GM03348 (cell line): ENCODE measurements at regions not wholly inside any gene's neighbourhood (a gene's known extent, or its start where the extent isn't known, plus 50 kb on each side); places are given as distances from the start of the nearest gene placed in this dataset.
"Not testable (repeated sequence)": the region's sequence is repeated elsewhere in the genome, so short reads cannot be mapped to it uniquely, and the experiment has no call there.

Experiments
- DNase-seq: peaks from one replicate; pipeline ENCODE4 v3.0.0; 2012; ENCODE audit warnings: low spot score

- DNase-seq, result no peak
Measured at GRCh38 chr17:78305801-78306200, 54.1 kb downstream of the SOCS3 start.

- no peak for DNase-seq
Measured at GRCh38 chr17:78304549-78305037, 55.3 kb downstream of the SOCS3 start.

DNA sequence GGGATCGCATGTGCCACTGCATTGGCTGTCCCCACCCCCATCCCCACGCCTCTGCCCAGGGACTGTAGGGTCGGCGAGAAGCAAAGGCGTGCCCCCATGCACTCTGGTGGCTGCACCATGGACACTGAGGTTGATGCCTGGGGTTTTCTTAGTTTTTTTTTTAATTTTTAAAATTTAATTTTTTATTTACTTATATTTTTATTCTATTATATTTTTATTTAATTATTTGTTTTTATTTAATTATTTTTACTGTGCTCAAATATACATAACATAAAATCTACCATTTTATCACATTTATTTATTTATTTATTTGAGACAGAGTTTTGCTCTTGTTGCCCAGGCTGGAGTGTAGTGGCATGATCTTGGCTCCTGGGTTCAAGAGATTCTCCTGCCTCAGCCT is 57.4 kb downstream of the SOCS3 start:
- no peak for DNase-seq

DNA sequence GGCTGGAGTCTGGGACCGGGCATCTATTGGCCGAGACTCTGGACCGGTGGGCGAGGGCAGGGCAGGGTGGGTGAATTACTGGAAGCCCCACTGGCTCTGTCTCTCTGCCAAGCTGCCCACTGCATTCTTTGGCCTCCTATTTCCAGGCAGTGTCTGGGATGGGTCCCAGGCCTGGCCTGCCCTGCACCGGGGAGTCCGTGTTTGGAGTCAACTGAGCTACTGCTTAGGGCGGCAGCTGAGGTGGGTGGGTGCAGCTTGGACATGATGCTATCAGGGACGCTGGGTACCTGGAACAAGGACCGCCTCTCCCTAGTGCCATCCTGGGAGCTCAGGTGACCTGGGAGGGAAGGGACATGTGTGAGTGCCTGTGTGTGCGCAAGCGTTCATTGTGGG is 58.1 kb downstream of the SOCS3 start:
- DNase-seq, result no peak

- peak; percentile 43 for DNase-seq
Measured at GRCh38 chr17:78300962-78301820, 58.7 kb downstream of the SOCS3 start.

GRCh38 chr17:78299049-78299448 is 60.8 kb downstream of the SOCS3 start:
- DNase-seq, result no peak

DNA sequence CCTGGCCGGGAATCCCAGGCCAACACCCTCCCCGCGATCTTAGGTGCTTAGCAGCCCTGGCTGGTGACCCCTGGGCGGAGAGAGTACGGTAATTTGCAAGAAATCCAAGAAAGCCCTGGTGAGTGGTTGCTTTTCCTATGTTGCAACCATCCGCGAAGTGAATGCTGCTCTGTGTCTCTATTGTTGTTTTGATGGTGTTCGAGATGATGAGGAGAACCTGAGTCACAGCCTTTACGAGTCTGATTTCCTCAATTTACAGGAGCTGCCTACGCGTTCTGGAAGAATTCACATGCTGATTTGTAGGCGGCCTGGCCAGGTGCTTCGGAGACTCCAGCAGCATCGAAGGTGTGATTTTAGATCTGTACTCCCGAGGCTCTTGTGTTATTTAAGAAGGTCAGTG is 63.3 kb downstream of the TMEM235 start:
- DNase-seq, result no peak

- no peak for DNase-seq
Measured at GRCh38 chr17:78294356-78294755, 62.9 kb downstream of the TMEM235 start.

DNA sequence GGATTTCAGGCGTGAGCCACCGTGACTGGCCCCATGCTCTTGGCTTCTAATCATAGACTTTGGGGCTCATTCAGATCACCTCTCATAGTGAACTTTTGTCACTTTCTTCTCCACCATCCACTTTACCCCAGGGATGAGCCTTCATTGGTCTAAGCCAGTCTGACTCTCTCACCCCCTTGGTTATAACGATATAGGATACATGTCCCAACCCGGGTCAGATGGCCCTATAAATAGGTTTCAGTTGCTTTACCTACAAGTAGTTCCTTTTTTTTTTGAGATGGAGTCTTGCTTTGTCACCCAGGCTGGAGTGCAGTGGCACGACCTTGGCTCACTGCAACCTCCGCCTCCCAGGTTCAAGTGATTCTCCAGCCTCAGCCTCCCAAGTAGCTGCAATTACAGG is 61.7 kb downstream of the TMEM235 start:
- not testable (repeated sequence) for DNase-seq

DNA sequence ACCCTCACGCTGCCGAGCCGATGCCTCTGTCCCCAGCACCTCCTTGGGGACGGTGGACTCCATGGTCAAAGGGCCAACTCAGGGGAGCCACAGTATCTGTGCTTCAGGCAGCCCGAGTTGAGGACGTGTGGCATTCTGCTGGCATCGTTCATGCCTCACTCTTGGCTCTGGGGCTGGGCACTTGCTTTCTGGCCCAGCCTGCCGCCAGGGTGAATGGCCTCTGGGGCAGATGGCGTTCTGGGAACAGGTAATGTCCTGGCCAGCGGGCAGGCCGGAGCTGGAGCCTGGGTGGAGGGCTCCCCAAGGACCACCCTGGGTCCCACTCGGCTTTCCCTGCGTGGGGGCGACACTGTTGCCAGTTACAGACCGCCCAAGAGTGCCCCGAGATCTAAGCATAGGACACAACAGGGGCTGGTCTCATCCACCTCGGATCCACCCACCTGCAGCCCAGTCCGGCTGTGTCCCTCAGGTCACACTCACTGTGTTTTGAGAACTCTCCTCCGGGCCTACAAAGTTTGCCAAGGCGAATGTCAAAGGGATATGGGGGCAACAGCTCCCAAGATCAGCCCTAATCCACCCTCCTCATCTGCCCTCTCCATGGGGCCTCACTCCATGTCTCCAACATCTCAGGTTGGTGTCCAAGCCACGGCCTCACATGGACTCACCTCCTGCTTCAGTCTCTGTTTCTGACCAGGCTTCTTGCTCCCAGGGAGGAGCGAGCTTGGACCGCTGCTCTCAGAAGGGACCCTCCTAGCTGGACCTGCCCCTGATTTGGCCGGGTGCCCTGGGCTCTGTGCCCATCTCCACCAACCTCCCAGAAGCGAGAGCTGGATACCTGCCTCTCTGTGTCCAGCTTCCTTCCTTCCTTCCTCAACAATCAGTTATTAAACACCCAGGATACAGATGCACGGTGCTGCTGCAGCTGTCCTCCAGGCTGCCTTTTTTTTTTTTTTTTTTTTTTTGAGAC is 60.8 kb downstream of the TMEM235 start:
- no peak for DNase-seq

DNA sequence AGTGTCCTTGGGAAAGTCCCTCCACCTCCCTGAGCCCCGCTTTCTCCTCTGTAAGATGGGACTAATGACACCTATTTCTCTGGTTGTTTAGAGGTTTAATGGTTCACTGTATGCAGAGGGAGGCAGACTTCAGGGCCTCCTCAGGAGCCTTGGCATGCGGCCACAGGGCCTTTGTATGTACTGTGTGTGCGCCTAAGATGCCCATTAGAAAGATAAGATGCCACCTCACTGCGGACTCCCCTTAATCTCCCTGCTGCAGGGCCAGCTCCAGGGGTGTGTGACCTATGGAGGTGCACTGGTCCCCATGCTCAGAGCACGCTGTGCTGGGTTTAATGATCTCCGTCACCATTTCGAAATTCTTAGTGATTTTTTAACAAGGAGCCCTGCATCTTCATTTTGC is 59.3 kb downstream of the TMEM235 start:
- DNase-seq, result no peak
